AG04450 (cell line): ENCODE measurements at regions not wholly inside any gene's neighbourhood (a gene's known extent, or its start where the extent isn't known, plus 50 kb on each side); places are given as distances from the start of the nearest gene placed in this dataset.

Experiments used
- CTCF ChIA-PET: fragments of 300-600, 350-600 bp; formaldehyde crosslinking; extraction: SDS; loops from one replicate; lab custom pipeline; 2022; ENCODE audit warnings: antibody characterized with exemption, inconsistent platforms; lab: Charles Lee
- POLR2A ChIA-PET: fragments of 350-600 bp; formaldehyde crosslinking; extraction: SDS; loops from one replicate; lab custom pipeline; 2021; ENCODE audit warnings: antibody characterized with exemption, inconsistent platforms; lab: Yijun Ruan, JAX
- DNase-seq: peaks from one replicate; pipeline ENCODE4 v3.0.0-alpha.2; 2011; ENCODE audit warnings: low read depth, low spot score
- H3K27ac ChIP-seq: one replicate; pipeline ENCODE4 v1.5.1; 2012; ENCODE audit warnings: low read depth, low read length, control low read depth
- H3K27me3 ChIP-seq: one replicate; pipeline ENCODE4 v1.6.0; 2012; ENCODE audit warnings: low read length; ENCODE audit not compliant: control insufficient read depth, insufficient read depth
- H3K4me3 ChIP-seq: 2 replicates; pipeline ENCODE4 v1.5.1; 2011; ENCODE audit warnings: mild to moderate bottlenecking, low read depth, low read length, control low read depth
- H3K9me3 ChIP-seq: 2 replicates; pipeline ENCODE4 v1.5.1; 2012; ENCODE audit warnings: low read length; ENCODE audit not compliant: control insufficient read depth, insufficient read depth
- CTCF ChIP-seq: IDR thresholded peaks from 2 replicates; pipeline ENCODE4 v1.5.1; 2011; ENCODE audit warnings: low read depth, low read length, control low read depth, inconsistent platforms

GRCh38 chr5:174444479-174445188, 279.7 kb upstream of the MSX2 start:
- ChIA-PET CTCF (interaction anchor here (1.2 kb wide), 2 partner anchors 25 to 292 kb away, joined by 3 read pairs; no protein-coding TSS in a partner anchor), POLR2A (no interaction called here)
- TF ChIP-seq CTCF, result no peak

GRCh38 chr5:174446446-174446845, 277.9 kb upstream of the MSX2 start:
- no peaks in the 10 kb centered on the region for H3K9me3 ChIP-seq
- ChIA-PET CTCF (no interaction called here), POLR2A (no interaction called here)
- no peak for TF ChIP-seq CTCF
- no peak overlapping the region for H3K4me3 ChIP-seq
- H3K27me3 ChIP-seq, result no peaks in the 10 kb centered on the region
- DNase-seq, result no peak
- no peak overlapping the region for H3K27ac ChIP-seq

More at GRCh38 chr5:174444479-174445188, 279.7 kb upstream of the MSX2 start:
- Histone ChIP-seq H3K27me3 (no peaks in the 10 kb centered on the region), H3K9me3 (no peaks in the 10 kb centered on the region), H3K4me3 (no peak overlapping the region), H3K27ac (no peak overlapping the region)
- no peak for DNase-seq

- H3K9me3 ChIP-seq, result no peaks in the 10 kb centered on the region
- no peak overlapping the region for H3K27ac ChIP-seq
- ChIA-PET CTCF (no interaction called here), POLR2A (no interaction called here)
- no peak overlapping the region for H3K4me3 ChIP-seq
- H3K27me3 ChIP-seq, result no peaks in the 10 kb centered on the region
- no peak for TF ChIP-seq CTCF
- no peak for DNase-seq
Observed at GRCh38 chr5:174446988-174447387, 277.4 kb upstream of the MSX2 start.

GRCh38 chr5:174448041-174448440, 276.3 kb upstream of the MSX2 start:
- DNase-seq, result no peak
- POLR2A ChIA-PET, result no interaction called here
- Histone ChIP-seq H3K27ac (no peak overlapping the region), H3K9me3 (no peaks in the 10 kb centered on the region), H3K4me3 (no peak overlapping the region), H3K27me3 (no peaks in the 10 kb centered on the region)
- no peak for TF ChIP-seq CTCF
- CTCF ChIA-PET, result interaction anchor here (1.2 to 1.7 kb wide), 2 partner anchors 15 to 29 kb away, joined by 5 to 8 read pairs; no protein-coding TSS in a partner anchor

GRCh38 chr5:174448662-174449061, 275.7 kb upstream of the MSX2 start:
- no peak for TF ChIP-seq CTCF
- POLR2A ChIA-PET, result no interaction called here
- H3K9me3 ChIP-seq, result no peaks in the 10 kb centered on the region

More at GRCh38 chr5:174448662-174449061, 275.7 kb upstream of the MSX2 start:
- no peak overlapping the region for H3K4me3 ChIP-seq
- no peak for DNase-seq
- H3K27me3 ChIP-seq, result no peaks in the 10 kb centered on the region
- CTCF ChIA-PET, result interaction anchor here (1.2 to 1.7 kb wide), 2 partner anchors 14 to 29 kb away, joined by 5 to 8 read pairs; no protein-coding TSS in a partner anchor
- H3K27ac ChIP-seq, result no peak overlapping the region
